ENCODE measurements at regions not wholly inside any gene's neighbourhood (a gene's known extent, or its start where the extent isn't known, plus 50 kb on each side); places are given as distances from the start of the nearest gene placed in this dataset.

DNA sequence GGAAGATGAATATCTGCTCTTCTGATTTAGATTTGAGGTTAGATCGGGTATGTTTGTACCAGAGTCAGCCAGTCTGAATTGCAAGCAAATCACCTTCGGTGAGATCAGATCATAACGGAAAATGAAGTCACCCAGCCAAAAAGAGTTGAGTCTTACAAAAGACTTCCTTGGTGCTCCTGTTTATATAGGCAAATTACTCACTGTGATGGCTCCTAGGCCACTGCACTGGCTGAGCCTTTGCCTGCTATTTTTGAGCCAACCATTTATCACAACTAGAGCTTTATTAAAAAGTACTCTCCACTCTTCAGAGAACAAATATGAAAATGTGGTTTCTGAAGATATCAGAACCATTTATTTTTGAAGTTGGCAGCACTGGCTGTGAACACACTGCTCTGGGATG is 277.7 kb upstream of the PCSK5 start:
- no peak overlapping the region for H4K8ac ChIP-seq (replicated peaks; ENCODE audit: insufficient read length, low read depth, low read length)
- no peak overlapping the region for H3K56ac ChIP-seq (ENCODE audit: insufficient read length, low read depth, low read length)
- H3K18ac ChIP-seq (ENCODE audit: insufficient read length, low read depth, low read length) = no peak overlapping the region
- no peak overlapping the region for H4K91ac ChIP-seq (ENCODE audit: insufficient read length, low read depth, low read length)
- Mint-ChIP-seq H3K4me1 (peaks cover 8% of the 10 kb centered on the region in 2 experiments), H3K4me3 (no peak overlapping the region), H3K9me3 (no peaks in the 10 kb centered on the region; a peak in 1 of 5 replicates), H3K27me3 (ENCODE audit: low read depth) (no peaks in the 10 kb centered on the region), H3K36me3 (ENCODE audit: insufficient read depth in 1 of 3, low read depth in 3 of 3) (no peaks in the 10 kb centered on the region), H3K27ac (no peak overlapping the region)
- no peaks in the 10 kb centered on the region for H3K79me2 ChIP-seq (ENCODE audit: insufficient read depth, low read length)
- H3K9ac ChIP-seq (ENCODE audit: extremely low read depth, insufficient read length, low read length) = no peak overlapping the region
- no peak overlapping the region for H3K27ac ChIP-seq (ENCODE audit: insufficient read length, low read depth, low read length)
- WGBS (ENCODE audit: extremely low coverage, insufficient read length, low lambda C conversion rate) = no CpG with 5 or more reads among the region's 3 CpGs
- TF ChIP-seq, protein P1, sequence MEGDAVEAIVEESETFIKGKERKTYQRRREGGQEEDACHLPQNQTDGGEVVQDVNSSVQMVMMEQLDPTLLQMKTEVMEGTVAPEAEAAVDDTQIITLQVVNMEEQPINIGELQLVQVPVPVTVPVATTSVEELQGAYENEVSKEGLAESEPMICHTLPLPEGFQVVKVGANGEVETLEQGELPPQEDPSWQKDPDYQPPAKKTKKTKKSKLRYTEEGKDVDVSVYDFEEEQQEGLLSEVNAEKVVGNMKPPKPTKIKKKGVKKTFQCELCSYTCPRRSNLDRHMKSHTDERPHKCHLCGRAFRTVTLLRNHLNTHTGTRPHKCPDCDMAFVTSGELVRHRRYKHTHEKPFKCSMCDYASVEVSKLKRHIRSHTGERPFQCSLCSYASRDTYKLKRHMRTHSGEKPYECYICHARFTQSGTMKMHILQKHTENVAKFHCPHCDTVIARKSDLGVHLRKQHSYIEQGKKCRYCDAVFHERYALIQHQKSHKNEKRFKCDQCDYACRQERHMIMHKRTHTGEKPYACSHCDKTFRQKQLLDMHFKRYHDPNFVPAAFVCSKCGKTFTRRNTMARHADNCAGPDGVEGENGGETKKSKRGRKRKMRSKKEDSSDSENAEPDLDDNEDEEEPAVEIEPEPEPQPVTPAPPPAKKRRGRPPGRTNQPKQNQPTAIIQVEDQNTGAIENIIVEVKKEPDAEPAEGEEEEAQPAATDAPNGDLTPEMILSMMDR (conservative IDR thresholded peaks at IDR 0.05) = no peak
- no peaks in the 10 kb centered on the region; the same call in 1 of the 2 replicates for H3K27me3 ChIP-seq (ENCODE audit: insufficient read depth, low read length)
- H3K9me3 ChIP-seq (ENCODE audit: control insufficient read depth, low read depth, low read length) = no peaks in the 10 kb centered on the region
- H2BK20ac ChIP-seq (ENCODE audit: low read depth, low read length, poor library complexity, severe bottlenecking) = no peak overlapping the region
- H2BK12ac ChIP-seq (ENCODE audit: insufficient read length, low read depth, low read length) = no peak overlapping the region
- no peak overlapping the region for H2AK5ac ChIP-seq (ENCODE audit: insufficient read length, low read length)
- H3K14ac ChIP-seq (ENCODE audit: insufficient read depth, low read length) = no peak overlapping the region
- no peaks in the 10 kb centered on the region for H4K20me1 ChIP-seq (ENCODE audit: control insufficient read depth, insufficient read depth, insufficient read length)
- H2BK5ac ChIP-seq (ENCODE audit: insufficient read length, low read length) = no peak overlapping the region
- no peak overlapping the region for H2BK15ac ChIP-seq (ENCODE audit: low read depth, low read length)
- H3K4me2 ChIP-seq (ENCODE audit: insufficient read depth, insufficient read length, low read length) = no peak overlapping the region
- H3K23ac ChIP-seq (ENCODE audit: insufficient read length, low read depth, low read length) = no peak overlapping the region
- H3K79me1 ChIP-seq (ENCODE audit: insufficient read depth, low read depth, low read length, poor library complexity, severe bottlenecking) = no peaks in the 10 kb centered on the region
- no peak for DNase-seq
- H2AFZ ChIP-seq (ENCODE audit: low read length) = no peak overlapping the region
- no peaks in the 10 kb centered on the region for H3K23me2 ChIP-seq (ENCODE audit: insufficient read length, low read depth, low read length, poor library complexity, severe bottlenecking)
- no peak overlapping the region for H3T11ph ChIP-seq (ENCODE audit: low read length)
- no peak overlapping the region for H4K5ac ChIP-seq (ENCODE audit: insufficient read length, low read depth, low read length)
- H2BK120ac ChIP-seq (ENCODE audit: low read depth, low read length, poor library complexity, severe bottlenecking) = no peak overlapping the region
- H3K4me1 ChIP-seq (ENCODE audit: insufficient read depth, low read length) = no peaks in the 10 kb centered on the region; the same call in 1 of the 2 replicates
- H3K4ac ChIP-seq (ENCODE audit: low read depth, low read length) = no peak overlapping the region

Data from H9 (cell line).